ENCODE measurements at regions not wholly inside any gene's neighbourhood (a gene's known extent, or its start where the extent isn't known, plus 50 kb on each side); places are given as distances from the start of the nearest gene placed in this dataset.

DNA sequence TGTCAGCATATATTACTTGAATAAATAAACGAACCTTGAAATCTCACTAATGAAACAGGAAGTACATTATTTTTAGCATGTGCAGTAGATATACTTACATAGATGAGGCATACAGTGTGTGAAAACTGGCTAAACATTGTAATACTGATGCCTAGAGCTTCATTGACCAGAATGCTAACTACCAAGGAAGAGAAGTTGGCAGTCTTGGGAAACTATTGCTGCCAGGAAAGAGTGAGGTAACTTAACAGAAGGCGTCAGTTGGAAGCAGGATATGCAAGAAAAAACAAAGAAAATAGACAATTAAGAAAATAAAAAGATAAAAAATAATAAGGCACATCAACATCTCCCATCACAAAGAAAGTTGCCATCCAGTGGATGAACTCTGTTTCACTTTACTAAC, 963.0 kb downstream of the TDRD15 start:
- TF ChIP-seq, protein P1, sequence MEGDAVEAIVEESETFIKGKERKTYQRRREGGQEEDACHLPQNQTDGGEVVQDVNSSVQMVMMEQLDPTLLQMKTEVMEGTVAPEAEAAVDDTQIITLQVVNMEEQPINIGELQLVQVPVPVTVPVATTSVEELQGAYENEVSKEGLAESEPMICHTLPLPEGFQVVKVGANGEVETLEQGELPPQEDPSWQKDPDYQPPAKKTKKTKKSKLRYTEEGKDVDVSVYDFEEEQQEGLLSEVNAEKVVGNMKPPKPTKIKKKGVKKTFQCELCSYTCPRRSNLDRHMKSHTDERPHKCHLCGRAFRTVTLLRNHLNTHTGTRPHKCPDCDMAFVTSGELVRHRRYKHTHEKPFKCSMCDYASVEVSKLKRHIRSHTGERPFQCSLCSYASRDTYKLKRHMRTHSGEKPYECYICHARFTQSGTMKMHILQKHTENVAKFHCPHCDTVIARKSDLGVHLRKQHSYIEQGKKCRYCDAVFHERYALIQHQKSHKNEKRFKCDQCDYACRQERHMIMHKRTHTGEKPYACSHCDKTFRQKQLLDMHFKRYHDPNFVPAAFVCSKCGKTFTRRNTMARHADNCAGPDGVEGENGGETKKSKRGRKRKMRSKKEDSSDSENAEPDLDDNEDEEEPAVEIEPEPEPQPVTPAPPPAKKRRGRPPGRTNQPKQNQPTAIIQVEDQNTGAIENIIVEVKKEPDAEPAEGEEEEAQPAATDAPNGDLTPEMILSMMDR (IDR thresholded peaks at IDR 0.05), result no peak

- TF ChIP-seq, protein P1 (IDR thresholded peaks at IDR 0.05), result no peak
Measured at GRCh38 chr2:22110244-22110651, 986.5 kb downstream of the TDRD15 start.

DNA sequence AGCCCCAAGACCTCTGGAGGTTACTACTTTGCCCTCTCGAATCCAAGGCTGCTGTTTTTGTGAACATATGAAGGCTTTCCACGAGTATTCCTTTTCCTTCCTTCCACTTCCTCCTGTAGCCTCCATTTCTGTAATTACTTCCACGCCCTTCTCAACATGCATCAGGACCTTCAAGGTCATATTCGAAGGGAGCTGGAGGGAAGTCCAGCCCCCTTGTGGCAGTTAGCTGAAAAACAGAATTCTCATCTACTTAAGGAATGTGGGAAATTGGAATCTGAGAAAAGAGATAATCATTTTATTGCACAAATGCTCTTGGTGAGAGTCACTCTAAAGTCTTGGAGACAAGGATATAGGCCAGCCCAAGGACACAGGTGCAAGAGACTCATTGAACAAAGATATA, 1000.2 kb downstream of the TDRD15 start:
- TF ChIP-seq, protein P1 (IDR thresholded peaks at IDR 0.05), result no peak

DNA sequence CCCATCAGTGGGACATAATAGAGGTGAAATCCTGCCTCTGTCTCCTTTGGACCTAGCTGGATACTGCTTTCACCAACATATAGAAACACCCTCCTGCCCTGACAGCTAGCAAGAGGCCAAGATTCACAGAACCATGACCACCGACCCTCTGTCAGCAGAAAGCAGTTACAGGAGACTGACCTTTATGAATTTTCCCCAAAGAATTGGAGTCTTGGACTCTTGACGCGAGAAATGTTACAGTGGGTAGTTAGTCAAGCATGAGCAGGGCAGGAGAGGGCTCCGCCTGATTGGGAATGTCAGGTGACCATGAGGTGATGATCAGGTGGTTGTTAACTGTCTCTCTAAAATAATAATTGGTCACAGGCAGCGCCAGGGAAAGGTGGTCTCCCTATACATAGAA, 1002.3 kb downstream of the TDRD15 start:
- TF ChIP-seq, protein P1 (IDR thresholded peaks at IDR 0.05), result no peak

DNA sequence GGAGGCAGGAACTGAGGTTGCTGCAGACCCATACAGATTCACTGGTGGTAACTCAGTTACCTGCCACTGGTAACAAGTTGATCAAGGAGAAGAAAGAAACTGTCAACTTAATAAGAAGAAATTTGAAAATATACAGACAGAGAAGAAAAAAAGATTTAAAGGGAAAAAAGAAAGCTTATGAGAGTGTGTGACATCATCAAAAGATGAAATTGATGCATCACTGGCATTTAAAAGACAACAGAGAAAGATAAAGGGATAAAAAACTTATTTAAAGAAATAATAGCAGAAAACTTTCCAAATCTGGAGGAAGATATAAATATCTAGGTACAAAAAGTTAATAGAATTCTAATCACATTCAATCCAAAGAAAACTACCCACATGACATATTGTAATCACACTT, 1003.2 kb downstream of the TDRD15 start:
- TF ChIP-seq, protein P1 (IDR thresholded peaks at IDR 0.05), result no peak

DNA sequence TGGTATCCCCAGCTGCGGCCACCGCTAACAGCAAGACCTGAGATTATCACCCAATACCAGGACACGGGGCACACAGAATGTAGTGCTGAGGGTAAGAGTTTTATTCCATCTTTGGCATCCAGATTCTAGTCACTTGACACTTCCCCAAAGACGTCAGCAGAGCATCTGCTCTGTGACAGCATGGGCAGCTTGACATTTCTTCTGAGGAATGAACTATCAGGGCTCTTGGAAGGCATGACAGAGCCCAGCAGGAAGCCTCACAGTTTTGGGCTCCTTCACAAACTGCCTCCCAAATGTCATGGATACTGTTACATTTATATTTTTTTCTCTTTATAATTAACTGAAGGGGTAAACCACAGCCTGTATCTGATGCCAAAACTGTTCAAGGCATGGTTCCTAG, 1010.7 kb downstream of the TDRD15 start:
- TF ChIP-seq, protein P1 (IDR thresholded peaks at IDR 0.05), result no peak

DNA sequence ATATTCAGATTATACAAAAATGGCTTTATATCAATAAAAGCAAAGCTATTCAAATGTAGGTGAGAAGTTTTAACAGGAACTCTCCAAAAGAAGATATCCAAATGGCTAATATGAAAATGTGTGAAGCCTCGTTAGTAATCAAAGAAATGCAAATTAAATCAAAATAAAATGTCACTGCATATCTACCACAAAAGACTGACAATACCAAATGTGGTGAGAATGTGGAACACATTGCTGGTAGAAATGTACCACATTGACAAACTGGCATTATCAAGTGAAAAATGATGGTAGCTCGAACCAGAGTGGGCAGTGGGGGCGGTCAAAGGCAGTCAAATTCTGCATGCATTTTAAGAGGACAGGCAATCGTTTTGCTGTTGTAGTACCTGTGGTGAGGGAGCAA, 1012.7 kb downstream of the TDRD15 start:
- TF ChIP-seq, protein P1 (IDR thresholded peaks at IDR 0.05), result no peak

DNA sequence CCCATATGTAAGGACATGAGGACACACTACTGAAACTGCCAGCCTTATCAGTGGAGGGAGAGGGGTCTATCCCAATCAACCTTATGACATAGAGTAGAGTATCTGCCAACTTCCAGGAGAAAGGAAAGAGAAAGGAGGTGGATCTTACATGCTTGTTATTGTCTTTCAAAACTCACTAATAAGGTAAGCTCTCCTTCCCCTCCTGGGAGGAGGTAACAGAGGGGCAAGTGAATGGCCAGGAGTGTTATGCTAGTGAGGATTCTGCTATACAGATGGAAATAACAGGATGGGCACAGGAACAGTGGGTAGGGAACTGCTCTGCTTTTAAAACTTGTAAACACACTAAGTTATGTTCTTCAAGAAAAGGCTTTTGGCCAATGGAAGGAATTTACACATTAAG, 1020.1 kb downstream of the TDRD15 start:
- TF ChIP-seq, protein P1 (IDR thresholded peaks at IDR 0.05), result no peak

Data from LNCAP (cell line).